ENCODE measurements at regions not wholly inside any gene's neighbourhood (a gene's known extent, or its start where the extent isn't known, plus 50 kb on each side); places are given as distances from the start of the nearest gene placed in this dataset.

DNA sequence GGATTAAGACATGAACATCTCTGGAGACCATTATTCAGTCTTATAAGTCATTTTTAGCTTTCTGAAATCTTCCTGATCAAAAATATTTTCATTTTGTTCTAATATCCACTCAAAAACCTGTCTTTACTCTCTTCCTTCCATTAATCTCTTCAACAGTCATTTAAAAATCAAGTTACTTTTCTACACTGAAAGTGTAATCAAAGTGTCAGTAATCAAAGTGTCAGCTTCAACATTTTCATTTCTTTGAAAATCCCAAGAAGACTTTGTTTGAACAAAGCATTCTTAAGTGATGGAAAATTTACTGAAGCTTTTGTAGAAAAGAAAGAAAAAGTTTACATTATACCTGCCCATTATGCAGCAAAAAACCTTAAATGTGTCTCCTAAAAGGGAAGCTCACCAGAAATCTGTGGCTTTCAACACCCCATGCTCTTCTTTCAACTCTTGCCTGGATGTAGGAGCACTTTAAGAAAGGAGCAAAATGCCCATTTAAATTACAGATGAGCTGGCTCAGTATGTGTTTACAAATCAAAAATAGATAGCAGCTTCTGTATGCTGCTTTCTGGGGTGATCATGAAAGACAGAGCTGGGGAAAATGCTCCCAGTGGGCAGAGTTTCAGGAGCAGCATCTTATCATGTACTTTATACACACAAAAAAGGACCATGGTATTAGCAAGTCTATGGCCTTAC, 260.8 kb upstream of the NCAM2 start:
- DNase-seq: no peak
- ATAC-seq: no peak
- intact Hi-C loops (cut with DNase I): no loop called here

DNA sequence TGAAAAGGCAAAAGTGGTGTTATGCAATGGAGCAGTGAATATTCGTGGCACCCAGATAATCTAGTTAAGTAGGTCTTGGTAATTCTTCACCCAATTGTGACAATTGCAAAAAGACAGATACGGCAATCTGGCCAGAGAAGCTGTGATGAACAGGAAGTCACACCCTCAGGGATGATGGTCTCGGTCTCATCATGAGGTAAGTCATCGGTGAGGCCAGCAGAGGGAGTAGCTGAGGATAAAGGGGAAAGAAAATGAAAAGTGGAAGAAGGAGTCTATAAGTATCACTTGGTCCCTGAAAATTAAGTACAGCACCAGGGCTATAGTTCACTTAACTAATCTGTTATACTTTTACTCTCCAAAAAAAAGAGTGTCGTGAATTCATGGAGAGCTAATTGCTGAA, 258.8 kb upstream of the NCAM2 start:
- ATAC-seq: no peak
- DNase-seq: no peak
- intact Hi-C loops (cut with DNase I): no loop called here

DNA sequence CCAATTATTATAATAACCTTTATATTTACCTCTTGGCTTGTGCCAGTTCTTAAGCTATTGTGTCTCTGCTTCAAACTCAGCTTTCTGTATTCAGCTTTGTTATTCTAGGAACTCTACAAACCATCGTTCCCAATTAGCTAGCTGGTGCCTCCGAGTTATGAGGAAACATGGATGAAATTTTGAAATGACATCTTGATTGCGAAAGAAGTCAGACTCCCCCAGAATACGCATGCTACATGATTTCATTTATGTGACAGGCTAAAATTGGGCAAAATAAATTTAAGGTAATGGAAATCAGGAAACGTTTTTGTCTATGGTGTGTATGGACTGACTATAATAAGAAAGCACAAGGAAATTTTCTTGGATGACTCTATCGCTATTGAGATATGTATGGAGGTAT, 256.8 kb upstream of the NCAM2 start:
- no peak for DNase-seq
- ATAC-seq: no peak
- intact Hi-C loops (cut with DNase I): no loop called here

DNA sequence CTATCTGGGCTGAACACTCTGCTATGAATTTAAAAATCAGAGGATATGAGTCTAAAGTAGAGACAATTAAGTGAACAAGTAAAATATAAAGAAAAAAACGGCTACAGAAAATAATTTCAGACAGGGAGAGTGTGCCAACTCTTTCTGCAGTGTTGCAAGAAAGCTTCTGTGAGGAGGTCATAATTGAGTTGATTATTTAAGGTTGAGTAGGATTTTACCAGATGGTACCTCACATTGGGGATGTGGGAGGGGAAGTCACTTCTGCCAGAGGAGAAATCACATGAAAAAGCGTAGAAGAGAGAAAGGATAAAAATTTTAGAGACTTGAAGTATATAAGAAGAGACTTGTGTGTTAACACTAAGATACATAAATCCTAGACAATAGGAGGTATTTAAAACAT, 238.0 kb upstream of the NCAM2 start:
- DNase-seq (no peak), ATAC-seq (no peak)
- intact Hi-C loops (cut with DNase I): loop anchor here in 1 of 2 donors (10.0 kb wide), 1 partner anchor 55 kb away; no protein-coding TSS in a partner anchor

DNA sequence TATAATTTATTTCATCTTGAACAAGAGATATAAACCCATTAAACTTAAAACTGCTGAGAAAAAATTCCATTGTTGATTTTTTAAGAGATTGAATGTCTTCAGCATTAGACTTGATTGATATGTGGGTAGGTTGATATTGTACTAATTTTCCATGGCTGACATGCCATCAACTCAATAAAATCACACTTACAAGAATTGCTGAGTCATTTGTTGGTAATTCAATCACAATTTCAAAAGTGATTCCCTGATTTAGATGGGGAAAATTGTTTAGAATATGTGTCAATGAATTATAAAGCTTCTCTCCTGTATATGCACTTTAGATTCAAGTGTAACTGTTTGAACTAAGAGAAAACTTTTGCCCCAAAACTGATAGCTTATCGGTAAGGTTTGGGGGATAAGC, 223.5 kb upstream of the NCAM2 start:
- DNase-seq (no peak), ATAC-seq (no peak)
- intact Hi-C loops (cut with DNase I): loop anchor here in 1 of 2 donors (10.0 kb wide), 1 partner anchor 60 kb away; no protein-coding TSS in a partner anchor

DNA sequence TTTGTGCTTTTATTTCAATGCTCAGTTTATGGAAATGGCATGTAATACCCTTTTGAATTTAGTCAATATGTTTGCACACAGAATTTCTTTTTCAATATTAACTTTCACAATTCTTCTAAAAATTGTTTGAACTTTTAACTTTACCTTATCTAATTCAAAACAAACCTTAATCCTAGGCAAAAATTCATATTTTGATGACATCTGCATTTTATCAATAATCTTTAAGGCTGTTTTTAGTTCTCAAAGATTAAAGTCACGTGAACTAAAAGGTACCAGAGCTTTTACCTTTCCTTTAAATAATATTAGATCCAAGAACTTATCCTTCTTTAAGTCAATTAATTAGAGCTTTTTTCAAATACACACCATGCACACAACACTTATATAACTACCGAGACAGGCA, 218.9 kb upstream of the NCAM2 start:
- intact Hi-C loops (cut with DNase I): loop anchor here in 1 of 2 donors (10.0 kb wide), 1 partner anchor 65 kb away; no protein-coding TSS in a partner anchor
- no peak for ATAC-seq
- DNase-seq: no peak

DNA sequence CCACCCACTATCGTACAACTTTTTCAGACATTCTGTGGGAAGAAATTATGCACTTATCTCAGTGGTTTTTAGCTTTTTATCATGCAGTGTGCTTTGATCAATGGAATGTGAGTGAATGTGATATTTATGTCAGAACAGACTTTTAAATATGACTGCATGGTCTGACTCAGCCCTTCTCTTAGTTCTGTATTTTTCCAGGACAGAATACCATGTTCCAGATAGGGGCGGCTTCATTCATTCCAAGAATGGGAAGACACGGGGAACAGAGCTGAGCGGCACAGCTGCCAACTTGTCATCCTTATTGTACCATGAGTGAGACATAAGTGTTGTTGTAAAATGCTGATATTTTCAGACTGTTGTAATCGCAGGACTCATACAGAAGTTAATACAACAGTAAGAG, 214.6 kb upstream of the NCAM2 start:
- peak in 1 of 2 donors; percentile 80 for ATAC-seq
- no peak for DNase-seq
- intact Hi-C loops (cut with DNase I): no loop called here

DNA sequence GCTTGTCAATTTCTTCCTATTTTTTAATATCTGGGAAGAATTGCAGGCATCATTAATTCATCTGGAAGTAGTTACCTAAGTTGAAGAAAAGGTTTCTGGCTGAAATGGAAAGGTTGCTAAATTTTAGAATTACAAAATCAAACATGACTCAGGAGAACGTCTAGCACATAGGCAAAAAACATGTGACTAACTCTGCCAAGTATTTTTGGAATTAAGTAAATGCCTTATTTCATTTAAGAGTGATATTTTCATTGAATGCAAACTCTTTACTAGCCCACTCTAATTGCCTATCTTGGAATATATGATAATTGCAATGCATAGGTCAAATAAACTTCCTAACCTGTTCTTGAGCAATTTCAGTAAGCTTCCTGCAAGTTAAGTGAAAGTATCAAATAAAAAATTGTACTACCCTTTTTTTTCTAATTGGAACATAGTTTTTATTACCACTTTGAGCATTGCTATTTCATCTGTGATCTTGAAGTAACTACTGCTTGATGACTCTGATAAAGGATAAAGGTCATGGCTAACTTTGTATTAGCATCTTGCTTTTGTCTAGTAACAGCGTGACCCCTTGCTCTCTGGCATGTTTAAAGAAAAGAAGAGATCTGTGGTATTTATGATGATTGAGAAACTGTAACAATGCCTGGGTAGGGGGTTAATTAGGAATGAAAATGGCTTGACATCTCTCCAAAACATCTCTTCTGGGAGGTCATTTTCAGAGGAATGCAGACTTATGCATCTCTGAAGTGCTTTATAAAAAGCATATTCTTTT, 208.3 kb upstream of the NCAM2 start:
- intact Hi-C loops (cut with DNase I): no loop called here
- no peak for DNase-seq
- ATAC-seq: peak in 1 of 2 donors; percentile 21

DNA sequence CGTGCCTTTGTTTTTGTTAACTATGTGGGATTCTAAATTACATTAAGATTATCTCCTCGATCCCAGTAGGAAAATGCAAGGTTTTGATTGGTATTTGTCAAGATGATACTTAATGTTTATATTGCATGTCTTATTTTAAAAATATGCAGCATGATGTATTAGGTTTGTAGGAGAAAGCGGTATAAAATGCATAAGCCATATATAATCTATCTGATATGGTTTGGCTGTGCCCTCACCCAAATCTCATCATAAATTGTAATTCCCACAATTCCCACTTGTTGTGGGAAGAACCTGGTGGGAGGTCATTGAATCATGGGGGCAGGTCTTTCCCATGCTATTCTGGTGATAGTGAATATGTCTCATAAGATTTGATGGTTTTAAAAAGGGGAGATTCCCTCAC, 198.1 kb upstream of the NCAM2 start:
- no peak for DNase-seq
- no peak for ATAC-seq
- intact Hi-C loops (cut with DNase I): no loop called here

DNA sequence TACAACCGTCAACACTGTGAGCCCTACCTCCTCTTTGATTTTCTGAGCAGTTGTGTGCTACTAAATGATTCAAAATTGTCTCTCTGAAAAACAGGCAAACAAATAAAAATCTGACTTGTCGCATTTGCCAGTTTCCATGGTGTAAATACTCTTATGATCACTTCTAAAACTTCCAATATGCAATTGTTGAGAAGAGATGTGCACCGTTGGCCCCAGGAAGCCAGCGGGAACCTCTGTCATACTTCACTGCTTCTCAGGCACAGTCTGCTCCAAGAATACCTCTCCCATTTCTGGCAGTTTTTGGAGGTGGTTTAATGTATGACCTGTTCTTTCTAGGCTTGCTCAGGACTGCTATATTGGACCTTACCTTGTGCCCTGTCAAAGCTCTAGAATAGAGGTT, 196.0 kb upstream of the NCAM2 start:
- ATAC-seq: no peak
- DNase-seq: no peak
- intact Hi-C loops (cut with DNase I): no loop called here

DNA sequence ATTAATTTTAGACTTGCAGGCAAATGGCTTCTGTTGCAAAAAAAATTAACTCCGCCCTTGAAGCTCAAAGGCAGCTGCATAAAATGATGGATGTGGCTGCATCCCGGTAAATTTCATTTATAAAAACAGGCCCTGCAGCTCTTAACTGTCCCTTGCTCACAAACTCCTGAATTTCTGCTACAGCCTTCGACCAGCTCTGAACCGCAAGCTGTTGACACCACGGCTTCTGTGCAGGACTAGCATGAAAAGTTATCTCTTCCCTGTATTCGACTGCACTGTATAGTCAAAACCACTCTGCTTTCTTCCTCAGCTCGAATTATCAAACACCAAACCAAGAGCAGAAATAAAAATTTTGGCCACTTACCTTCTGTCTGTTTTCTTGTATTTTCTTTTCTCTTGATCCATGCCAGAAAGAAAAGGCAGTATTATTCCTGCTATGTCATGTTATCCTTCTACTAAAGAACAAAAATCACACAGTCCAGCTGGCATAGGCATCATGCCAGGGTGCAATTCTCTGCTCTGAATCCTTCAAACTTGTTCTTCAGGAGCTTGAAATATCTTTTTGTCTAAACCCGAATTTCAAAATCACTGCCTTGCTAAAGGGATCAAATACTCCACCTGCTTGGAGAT, 195.5 kb upstream of the NCAM2 start:
- intact Hi-C loops (cut with DNase I): no loop called here
- DNase-seq: no peak
- ATAC-seq: no peak

DNA sequence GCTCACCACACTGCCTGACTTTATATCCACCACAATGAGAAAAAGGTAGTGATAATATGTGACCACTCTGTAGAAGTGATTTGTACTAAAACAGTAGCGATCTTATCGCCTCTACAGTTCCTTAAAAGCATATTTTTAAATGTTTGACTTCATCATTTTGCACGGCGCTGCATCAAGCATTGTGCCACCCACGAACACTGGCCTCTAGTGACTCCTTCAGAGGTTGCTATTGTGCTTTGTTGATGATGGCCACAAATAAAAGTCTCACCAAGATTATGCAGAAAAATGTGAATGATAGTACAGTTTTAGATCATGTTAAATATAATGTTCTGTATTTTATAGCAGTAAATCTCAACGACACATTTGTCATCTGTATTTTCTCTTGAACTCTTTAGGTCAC, 186.5 kb upstream of the NCAM2 start:
- intact Hi-C loops (cut with DNase I): no loop called here
- ATAC-seq: no peak
- DNase-seq: no peak

DNA sequence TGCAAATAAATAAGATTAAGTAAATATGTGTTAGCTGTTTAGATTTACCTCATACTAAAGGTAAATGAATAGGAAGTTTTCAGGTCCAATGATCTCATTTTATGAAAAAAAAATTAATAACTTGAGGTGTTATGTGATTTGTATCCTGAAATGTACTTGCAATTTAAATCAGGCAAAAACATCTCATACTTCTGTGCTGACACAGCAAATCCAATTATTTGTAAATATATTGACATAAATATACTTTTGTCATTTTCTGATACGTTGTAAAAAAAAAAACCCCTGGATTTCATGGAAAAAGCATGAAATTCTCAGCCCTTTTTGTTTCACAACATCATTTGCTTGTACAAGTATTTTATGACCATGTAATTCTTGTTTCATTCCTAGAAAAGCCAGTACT, 184.1 kb upstream of the NCAM2 start:
- ATAC-seq: no peak
- DNase-seq: no peak
- intact Hi-C loops (cut with DNase I): no loop called here

DNA sequence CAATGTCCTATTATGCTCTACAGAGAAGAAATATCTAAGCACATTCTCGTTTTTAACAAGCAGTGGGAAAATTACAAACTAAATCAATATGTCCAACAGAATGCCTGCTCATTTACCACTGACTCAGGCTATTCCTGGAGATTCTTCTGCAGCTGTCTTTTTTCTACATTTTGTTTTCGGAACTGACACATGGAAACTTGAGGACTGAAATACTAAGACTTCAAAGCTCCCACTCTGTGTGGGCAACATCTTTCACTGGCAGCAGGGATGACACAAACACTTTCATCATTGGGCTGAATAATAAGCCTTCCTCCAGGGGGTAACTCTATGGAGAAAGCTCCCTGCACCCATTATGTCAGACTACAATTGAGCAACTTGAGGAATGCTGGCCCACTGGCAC, 175.5 kb upstream of the NCAM2 start:
- no peak for DNase-seq

DNA sequence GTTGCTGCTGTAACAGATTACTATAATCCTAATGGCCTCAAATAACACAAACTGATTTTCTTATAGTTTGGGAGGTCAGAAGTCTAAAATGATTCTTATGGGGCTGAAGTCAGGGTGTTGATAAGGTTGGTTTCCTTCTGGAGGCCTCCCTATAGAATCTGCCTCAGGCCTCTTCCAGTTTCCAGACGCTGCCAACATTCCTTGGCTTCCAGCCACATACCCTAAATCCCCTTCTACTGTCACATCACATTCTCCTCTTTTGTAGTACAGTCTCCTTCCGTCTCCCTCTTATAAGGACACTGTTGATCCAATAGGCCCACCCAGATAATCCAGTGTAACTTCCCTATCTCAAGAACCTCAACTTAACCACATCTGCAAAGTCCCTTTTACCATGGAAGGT, 145.3 kb upstream of the NCAM2 start:
- intact Hi-C loops (cut with DNase I): no loop called here
- no peak for DNase-seq
- no peak for ATAC-seq

More for the DNA sequence above, 175.5 kb upstream of the NCAM2 start:
- intact Hi-C loops (cut with DNase I): no loop called here
- no peak for ATAC-seq

DNA sequence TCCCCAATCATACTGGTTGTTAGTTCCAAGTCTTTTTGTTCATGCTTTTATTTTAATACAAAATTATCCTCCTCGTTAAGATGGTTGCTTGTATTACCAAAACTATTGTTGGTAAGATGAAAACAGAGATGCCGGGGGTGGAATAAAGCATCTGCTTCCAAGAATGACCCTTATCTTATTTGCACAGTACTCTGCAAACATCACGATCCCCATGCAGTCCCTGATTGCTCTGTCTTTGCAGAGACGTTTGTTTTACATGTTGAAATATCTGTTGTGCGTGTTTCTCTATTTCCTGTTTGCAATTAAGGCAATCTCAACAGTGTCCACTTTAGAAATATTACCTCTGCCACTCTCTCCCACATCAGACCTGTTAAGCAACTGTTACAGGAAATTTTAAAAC, 141.3 kb upstream of the NCAM2 start:
- ATAC-seq (no peak), DNase-seq (no peak)
- intact Hi-C loops (cut with DNase I): no loop called here

DNA sequence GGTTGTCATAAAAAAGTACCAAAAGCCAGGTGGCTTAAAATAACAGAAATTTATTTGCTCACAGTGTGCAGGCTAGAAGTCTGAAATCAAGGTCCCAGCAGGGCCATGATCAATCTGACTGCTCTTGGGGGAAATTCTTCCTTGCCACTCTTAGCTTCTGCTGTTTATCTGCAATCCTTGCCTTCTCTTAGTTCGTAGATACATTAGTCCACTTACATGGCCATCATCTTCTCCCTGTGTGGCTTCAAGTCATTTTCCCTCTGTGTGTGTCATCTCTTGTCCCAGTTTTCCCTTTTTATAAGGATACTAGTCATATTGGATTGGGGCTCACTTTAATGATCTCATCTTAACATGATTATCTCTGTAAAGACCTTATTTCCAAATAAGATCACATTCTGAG, 124.0 kb upstream of the NCAM2 start:
- intact Hi-C loops (cut with DNase I): no loop called here
- DNase-seq (no peak), ATAC-seq (no peak)

DNA sequence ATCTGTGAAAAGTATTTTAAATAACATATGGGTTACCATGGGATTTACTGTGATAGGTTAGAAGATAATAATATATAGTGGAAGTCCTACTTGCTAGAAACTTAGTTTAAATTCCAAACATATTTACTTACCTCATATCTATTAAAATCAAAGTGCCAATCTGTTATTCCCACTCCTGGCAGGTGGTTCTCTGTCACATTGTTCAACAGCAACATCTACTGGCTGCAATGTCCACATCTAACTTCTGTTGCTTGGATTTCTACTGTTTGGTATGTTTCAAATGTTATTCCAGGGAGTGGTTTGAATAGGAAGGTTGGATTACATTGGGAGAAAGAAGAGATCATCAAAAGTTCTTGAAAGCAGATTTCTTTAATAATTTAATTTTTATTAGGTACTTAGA, 122.5 kb upstream of the NCAM2 start:
- intact Hi-C loops (cut with DNase I): no loop called here
- no peak for ATAC-seq
- no peak for DNase-seq

DNA sequence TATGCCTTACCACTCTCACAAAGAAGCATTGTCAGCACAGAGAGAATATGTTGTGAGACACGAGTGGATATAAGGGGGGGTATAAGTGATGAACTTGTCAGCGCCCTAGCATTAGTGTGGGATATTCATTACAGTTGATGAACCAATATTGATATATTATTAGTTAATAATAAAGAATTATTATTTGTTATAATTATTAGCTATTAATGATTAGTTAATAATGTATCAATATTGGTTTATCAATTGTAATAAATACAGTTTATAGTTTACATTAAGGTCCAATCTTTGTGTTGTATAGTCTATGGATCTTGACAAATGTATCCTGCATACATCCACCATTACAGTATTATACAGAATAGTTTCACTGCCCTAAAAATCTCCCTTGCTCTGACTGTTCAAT, 120.2 kb upstream of the NCAM2 start:
- ATAC-seq: no peak
- intact Hi-C loops (cut with DNase I): no loop called here
- DNase-seq: no peak
